ENCODE measurements at regions not wholly inside any gene's neighbourhood (a gene's known extent, or its start where the extent isn't known, plus 50 kb on each side); places are given as distances from the start of the nearest gene placed in this dataset.

- TF ChIP-seq EZH2 (IDR thresholded peaks at IDR 0.05; ENCODE audit: low read length, unreplicated experiment) (no peak), EZH2phosphoT487 (IDR thresholded peaks at IDR 0.05; ENCODE audit: borderline replicate concordance, low read length) (no peak)
- TF ChIP-seq, protein P1, sequence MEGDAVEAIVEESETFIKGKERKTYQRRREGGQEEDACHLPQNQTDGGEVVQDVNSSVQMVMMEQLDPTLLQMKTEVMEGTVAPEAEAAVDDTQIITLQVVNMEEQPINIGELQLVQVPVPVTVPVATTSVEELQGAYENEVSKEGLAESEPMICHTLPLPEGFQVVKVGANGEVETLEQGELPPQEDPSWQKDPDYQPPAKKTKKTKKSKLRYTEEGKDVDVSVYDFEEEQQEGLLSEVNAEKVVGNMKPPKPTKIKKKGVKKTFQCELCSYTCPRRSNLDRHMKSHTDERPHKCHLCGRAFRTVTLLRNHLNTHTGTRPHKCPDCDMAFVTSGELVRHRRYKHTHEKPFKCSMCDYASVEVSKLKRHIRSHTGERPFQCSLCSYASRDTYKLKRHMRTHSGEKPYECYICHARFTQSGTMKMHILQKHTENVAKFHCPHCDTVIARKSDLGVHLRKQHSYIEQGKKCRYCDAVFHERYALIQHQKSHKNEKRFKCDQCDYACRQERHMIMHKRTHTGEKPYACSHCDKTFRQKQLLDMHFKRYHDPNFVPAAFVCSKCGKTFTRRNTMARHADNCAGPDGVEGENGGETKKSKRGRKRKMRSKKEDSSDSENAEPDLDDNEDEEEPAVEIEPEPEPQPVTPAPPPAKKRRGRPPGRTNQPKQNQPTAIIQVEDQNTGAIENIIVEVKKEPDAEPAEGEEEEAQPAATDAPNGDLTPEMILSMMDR (conservative IDR thresholded peaks at IDR 0.05; ENCODE audit: low read depth, low read length): no peak
- ATAC-seq: no peak
Measured at GRCh38 chr3:156035158-156035557, 85.2 kb upstream of the KCNAB1 start.

GRCh38 chr3:156036258-156037053, 83.9 kb upstream of the KCNAB1 start:
- H3F3A ChIP-seq (ENCODE audit: low read length, unreplicated experiment): no peaks in the 10 kb centered on the region
- DNase-seq (no peak), ATAC-seq (no peak)
- no peak overlapping the region for H2AFZ ChIP-seq (ENCODE audit: low read length)
- BruUV-seq (replicated peaks): no TSS peak
- ChIA-PET CTCF (no interaction called here), POLR2A (ENCODE audit: unreplicated experiment) (no interaction called here)
- no peak overlapping the region for H3K9ac ChIP-seq (ENCODE audit: low read length)
- H3K27ac ChIP-seq (ENCODE audit: low read length): no peak overlapping the region
- no peak overlapping the region for H3K4me3 ChIP-seq (ENCODE audit: low read length)
- H4K20me1 ChIP-seq (ENCODE audit: low read length): no peaks in the 10 kb centered on the region
- no peak overlapping the region for H3K4me2 ChIP-seq (ENCODE audit: low read length)
- H3K27me3 ChIP-seq (ENCODE audit: low read length): peaks cover 17% of the 10 kb centered on the region; the same call in 1 of the 2 replicates
- TF ChIP-seq EZH2 (IDR thresholded peaks at IDR 0.05; ENCODE audit: low read length, unreplicated experiment) (no peak), EZH2phosphoT487 (IDR thresholded peaks at IDR 0.05; ENCODE audit: borderline replicate concordance, low read length) (no peak)
- TF ChIP-seq, protein P1 (conservative IDR thresholded peaks at IDR 0.05; ENCODE audit: low read depth, low read length): no peak
- H3K4me1 ChIP-seq (ENCODE audit: insufficient read depth, low read length): no peaks in the 10 kb centered on the region
- H3K36me3 ChIP-seq (ENCODE audit: low read depth, low read length): no peaks in the 10 kb centered on the region
- H3K79me2 ChIP-seq (ENCODE audit: low read length): no peaks in the 10 kb centered on the region
- H3K9me3 ChIP-seq (ENCODE audit: low read length): no peaks in the 10 kb centered on the region
- no peaks in the 10 kb centered on the region for H3K9me2 ChIP-seq (replicated peaks; ENCODE audit: low read length)
- intact Hi-C loops (cut with micrococcal nuclease): no loop called here

More at GRCh38 chr3:156035158-156035557, 85.2 kb upstream of the KCNAB1 start:
- ChIA-PET POLR2A (ENCODE audit: unreplicated experiment) (no interaction called here), CTCF (no interaction called here)
- H3K4me2 ChIP-seq (ENCODE audit: low read length): no peak overlapping the region
- no peaks in the 10 kb centered on the region for H3K4me1 ChIP-seq (ENCODE audit: insufficient read depth, low read length)
- no peaks in the 10 kb centered on the region for H3K9me3 ChIP-seq (ENCODE audit: low read length)
- intact Hi-C loops (cut with micrococcal nuclease): no loop called here
- no peak overlapping the region for H3K27ac ChIP-seq (ENCODE audit: low read length)
- H2AFZ ChIP-seq (ENCODE audit: low read length): no peak overlapping the region
- DNase-seq: no peak
- no peak overlapping the region for H3K4me3 ChIP-seq (ENCODE audit: low read length)
- H4K20me1 ChIP-seq (ENCODE audit: low read length): no peaks in the 10 kb centered on the region
- H3K9ac ChIP-seq (ENCODE audit: low read length): no peak overlapping the region
- BruUV-seq (replicated peaks): no TSS peak
- H3K79me2 ChIP-seq (ENCODE audit: low read length): no peaks in the 10 kb centered on the region
- no peaks in the 10 kb centered on the region for H3K36me3 ChIP-seq (ENCODE audit: low read depth, low read length)
- H3K9me2 ChIP-seq (replicated peaks; ENCODE audit: low read length): no peaks in the 10 kb centered on the region
- H3F3A ChIP-seq (ENCODE audit: low read length, unreplicated experiment): no peaks in the 10 kb centered on the region
- H3K27me3 ChIP-seq (ENCODE audit: low read length): peaks cover 20% of the 10 kb centered on the region; the same call in 1 of the 2 replicates

GRCh38 chr3:156037356-156037755, 83.0 kb upstream of the KCNAB1 start:
- no peaks in the 10 kb centered on the region for H3K36me3 ChIP-seq (ENCODE audit: low read depth, low read length)
- 0 out of 2 replicates have a peak, but pooled peaks cover 11% of the 10 kb centered on the region for H3K27me3 ChIP-seq (ENCODE audit: low read length)
- no peaks in the 10 kb centered on the region for H3K4me1 ChIP-seq (ENCODE audit: insufficient read depth, low read length)
- H3K9me2 ChIP-seq (replicated peaks; ENCODE audit: low read length): no peaks in the 10 kb centered on the region
- H4K20me1 ChIP-seq (ENCODE audit: low read length): no peaks in the 10 kb centered on the region
- no peak overlapping the region for H3K4me2 ChIP-seq (ENCODE audit: low read length)
- intact Hi-C loops (cut with micrococcal nuclease): no loop called here
- no peak overlapping the region for H2AFZ ChIP-seq (ENCODE audit: low read length)
- DNase-seq: no peak
- TF ChIP-seq EZH2phosphoT487 (IDR thresholded peaks at IDR 0.05; ENCODE audit: borderline replicate concordance, low read length) (no peak), EZH2 (IDR thresholded peaks at IDR 0.05; ENCODE audit: low read length, unreplicated experiment) (no peak)
- TF ChIP-seq, protein P1 (conservative IDR thresholded peaks at IDR 0.05; ENCODE audit: low read depth, low read length): no peak
- CTCF ChIA-PET: interaction anchor here (0.6 kb wide), 1 partner anchor 53 kb away, joined by 3 read pairs; no protein-coding TSS in a partner anchor
- no peaks in the 10 kb centered on the region for H3K79me2 ChIP-seq (ENCODE audit: low read length)
- BruUV-seq (replicated peaks): no TSS peak
- H3F3A ChIP-seq (ENCODE audit: low read length, unreplicated experiment): no peaks in the 10 kb centered on the region
- H3K9ac ChIP-seq (ENCODE audit: low read length): no peak overlapping the region
- POLR2A ChIA-PET (ENCODE audit: unreplicated experiment): no interaction called here
- no peaks in the 10 kb centered on the region for H3K9me3 ChIP-seq (ENCODE audit: low read length)
- no peak overlapping the region for H3K27ac ChIP-seq (ENCODE audit: low read length)
- no peak overlapping the region for H3K4me3 ChIP-seq (ENCODE audit: low read length)
- no peak for ATAC-seq

All from PC-3 (cell line).